ENCODE measurements at regions not wholly inside any gene's neighbourhood (a gene's known extent, or its start where the extent isn't known, plus 50 kb on each side); places are given as distances from the start of the nearest gene placed in this dataset.

GRCh38 chrX:113743069-113743468, 840.8 kb upstream of the HTR2C start:
- no peak overlapping the region for H2AFZ ChIP-seq (ENCODE audit: low read length)
- no peaks in the 10 kb centered on the region for H3K27me3 ChIP-seq (ENCODE audit: control insufficient read depth in 1 of 2, insufficient read depth in 2 of 2, low read length in 2 of 2)
- no peak overlapping the region for H3K4me2 ChIP-seq (ENCODE audit: low read depth, low read length)
- no peaks in the 10 kb centered on the region for H4K20me1 ChIP-seq (ENCODE audit: insufficient read depth, low read length)
- ATAC-seq, result no peak
- H3K4me3 ChIP-seq (replicated peaks in 1 of 3; ENCODE audit: insufficient read depth in 1 of 3, low read depth in 2 of 3, low read length in 3 of 3), result no peak overlapping the region
- no peaks in the 10 kb centered on the region for H3K9me3 ChIP-seq (ENCODE audit: low read length)
- no peak overlapping the region for H3K9ac ChIP-seq (ENCODE audit: insufficient read depth, low read depth, low read length)
- DNase-seq (ENCODE audit: low spot score), result no peak
- H3K36me3 ChIP-seq (replicated peaks in 1 of 2; ENCODE audit: control insufficient read depth in 1 of 2, insufficient read depth in 2 of 2, low read length in 2 of 2), result no peaks in the 10 kb centered on the region
- no peak for TF ChIP-seq ZNF746 (CRISPR knock-in tag; IDR thresholded peaks at IDR 0.05)
- no peak for TF ChIP-seq ZNF709 (CRISPR knock-in tag; IDR thresholded peaks at IDR 0.05)
- no peak for TF ChIP-seq RXRB (CRISPR knock-in tag; IDR thresholded peaks at IDR 0.05; ENCODE audit: borderline replicate concordance)
- TF ChIP-seq SMAD9 (CRISPR knock-in tag; IDR thresholded peaks at IDR 0.05), result no peak
- no peak for TF ChIP-seq ZNF280B (CRISPR knock-in tag; IDR thresholded peaks at IDR 0.05; ENCODE audit: borderline replicate concordance)
- no peak for TF ChIP-seq FOXA3 (CRISPR knock-in tag; IDR thresholded peaks at IDR 0.05)
- TF ChIP-seq EZH2 (conservative IDR thresholded peaks at IDR 0.05; ENCODE audit: low read depth, low read length), result no peak
- TF ChIP-seq ATRX (CRISPR knock-in tag; IDR thresholded peaks at IDR 0.05; ENCODE audit: borderline replicate concordance), result no peak
- TF ChIP-seq ZFP62 (CRISPR knock-in tag; IDR thresholded peaks at IDR 0.05), result no peak
- TF ChIP-seq HNF4A (CRISPR knock-in tag; IDR thresholded peaks at IDR 0.05), result no peak
- TF ChIP-seq, protein P1, sequence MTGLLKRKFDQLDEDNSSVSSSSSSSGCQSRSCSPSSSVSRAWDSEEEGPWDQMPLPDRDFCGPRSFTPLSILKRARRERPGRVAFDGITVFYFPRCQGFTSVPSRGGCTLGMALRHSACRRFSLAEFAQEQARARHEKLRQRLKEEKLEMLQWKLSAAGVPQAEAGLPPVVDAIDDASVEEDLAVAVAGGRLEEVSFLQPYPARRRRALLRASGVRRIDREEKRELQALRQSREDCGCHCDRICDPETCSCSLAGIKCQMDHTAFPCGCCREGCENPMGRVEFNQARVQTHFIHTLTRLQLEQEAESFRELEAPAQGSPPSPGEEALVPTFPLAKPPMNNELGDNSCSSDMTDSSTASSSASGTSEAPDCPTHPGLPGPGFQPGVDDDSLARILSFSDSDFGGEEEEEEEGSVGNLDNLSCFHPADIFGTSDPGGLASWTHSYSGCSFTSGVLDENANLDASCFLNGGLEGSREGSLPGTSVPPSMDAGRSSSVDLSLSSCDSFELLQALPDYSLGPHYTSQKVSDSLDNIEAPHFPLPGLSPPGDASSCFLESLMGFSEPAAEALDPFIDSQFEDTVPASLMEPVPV (CRISPR knock-in tag; IDR thresholded peaks at IDR 0.05), result no peak
- TF ChIP-seq MIER2 (CRISPR knock-in tag; IDR thresholded peaks at IDR 0.05), result no peak
- no peak for TF ChIP-seq ZNF552 (CRISPR knock-in tag; IDR thresholded peaks at IDR 0.05; ENCODE audit: borderline replicate concordance)
- no TSS peak for BruUV-seq (replicated peaks)
- CTCF ChIA-PET (ENCODE audit: low intra/inter-chr PET ratio, low total read pairs), result no interaction called here
- H3K79me2 ChIP-seq (ENCODE audit: insufficient read depth, low read length), result no peaks in the 10 kb centered on the region
- POLR2A ChIA-PET, result no interaction called here
- no peak overlapping the region for H3K27ac ChIP-seq (ENCODE audit: extremely low read length, insufficient read depth, low read length)
- no peaks in the 10 kb centered on the region for H3K4me1 ChIP-seq (ENCODE audit: insufficient read depth, low read length)
- in situ Hi-C loops (cut with HindIII; ENCODE audit: extremely low pct_ligation_motif_present, low pct_unique_long_range_greater_than_20kb), result no loop called here
- WGBS (ENCODE audit: low lambda C conversion rate), result 0% methylated on average over 1 of the region's 1 CpG
- no peak for FAIRE-seq
- intact Hi-C loops (cut with micrococcal nuclease; ENCODE audit: unreplicated experiment), result no loop called here
